H9 (cell line): ENCODE measurements at regions not wholly inside any gene's neighbourhood (a gene's known extent, or its start where the extent isn't known, plus 50 kb on each side); places are given as distances from the start of the nearest gene placed in this dataset.

ENCODE experiments used
- DNase-seq: peaks from one replicate; pipeline ENCODE4 v3.0.0-alpha.2; 2017
- H2AFZ ChIP-seq: one replicate; pipeline ENCODE4 v1.6.1; 2013; ENCODE audit warnings: mild to moderate bottlenecking, low read length, control low read depth, moderate library complexity
- H2AK5ac ChIP-seq: 2 replicates; pipeline ENCODE4 v1.6.1; 2013; ENCODE audit warnings: low read length, control low read depth, mixed read lengths; ENCODE audit not compliant: insufficient read length
- H2BK120ac ChIP-seq: one replicate; pipeline ENCODE4 v1.6.1; 2013; ENCODE audit warnings: low read depth, mild to moderate bottlenecking, low read length, control low read depth, inconsistent platforms; ENCODE audit not compliant: poor library complexity, severe bottlenecking
- H2BK12ac ChIP-seq: 2 replicates; pipeline ENCODE4 v1.6.1; 2013; ENCODE audit warnings: low read length, control low read depth, mixed read lengths, low read depth; ENCODE audit not compliant: insufficient read length
- H2BK15ac ChIP-seq: 2 replicates; pipeline ENCODE4 v1.6.1; 2013; ENCODE audit warnings: low read depth, low read length, control low read depth
- H2BK20ac ChIP-seq: one replicate; pipeline ENCODE4 v1.6.1; 2013; ENCODE audit warnings: low read depth, mild to moderate bottlenecking, low read length, control low read depth, inconsistent platforms; ENCODE audit not compliant: poor library complexity, severe bottlenecking
- H2BK5ac ChIP-seq: 2 replicates; pipeline ENCODE4 v1.6.1; 2013; ENCODE audit warnings: low read length, control low read depth, mixed read lengths; ENCODE audit not compliant: insufficient read length
- H3K14ac ChIP-seq: 2 replicates; pipeline ENCODE4 v1.6.1; 2013; ENCODE audit warnings: low read length, control low read depth; ENCODE audit not compliant: insufficient read depth
- H3K18ac ChIP-seq: 2 replicates; pipeline ENCODE4 v1.6.1; 2013; ENCODE audit warnings: low read depth, mild to moderate bottlenecking, mixed read lengths, low read length, control low read depth; ENCODE audit not compliant: insufficient read length
- H3K23ac ChIP-seq: 2 replicates; pipeline ENCODE4 v1.6.1; 2013; ENCODE audit warnings: low read length, control low read depth, mixed read lengths, low read depth; ENCODE audit not compliant: insufficient read length
- H3K23me2 ChIP-seq: 2 replicates; pipeline ENCODE4 v1.6.1; 2013; ENCODE audit warnings: low read depth, mild to moderate bottlenecking, mixed read lengths, low read length, control low read depth; ENCODE audit not compliant: insufficient read length, poor library complexity, severe bottlenecking
- H3K27ac ChIP-seq: 2 replicates; pipeline ENCODE4 v1.5.1; 2013; ENCODE audit warnings: low read length, control low read depth, mixed read lengths, low read depth; ENCODE audit not compliant: insufficient read length
- H3K27me3 ChIP-seq: 2 replicates; pipeline ENCODE4 v1.6.1; 2013; ENCODE audit warnings: low read length, control low read depth, inconsistent platforms; ENCODE audit not compliant: insufficient read depth
- H3K4ac ChIP-seq: 2 replicates; pipeline ENCODE4 v1.6.1; 2013; ENCODE audit warnings: low read depth, mild to moderate bottlenecking, control low read depth, inconsistent platforms, low read length, moderate library complexity
- H3K4me1 ChIP-seq: 2 replicates; pipeline ENCODE4 v1.6.1; 2013; ENCODE audit warnings: low read length, control low read depth, inconsistent platforms; ENCODE audit not compliant: insufficient read depth
- H3K4me2 ChIP-seq: 2 replicates; pipeline ENCODE4 v1.6.1; 2013; ENCODE audit warnings: low read length, control low read depth, mixed read lengths; ENCODE audit not compliant: insufficient read length, insufficient read depth
- H3K56ac ChIP-seq: 2 replicates; pipeline ENCODE4 v1.6.1; 2013; ENCODE audit warnings: low read depth, mild to moderate bottlenecking, mixed read lengths, low read length, control low read depth; ENCODE audit not compliant: insufficient read length
- H3K79me1 ChIP-seq: 2 replicates; pipeline ENCODE4 v1.6.1; 2013; ENCODE audit warnings: low read depth, mild to moderate bottlenecking, moderate library complexity, low read length, control low read depth, inconsistent platforms; ENCODE audit not compliant: insufficient read depth, poor library complexity, severe bottlenecking
- H3K79me2 ChIP-seq: 2 replicates; pipeline ENCODE4 v1.6.1; 2013; ENCODE audit warnings: low read length, control low read depth, inconsistent platforms; ENCODE audit not compliant: insufficient read depth
- H3K9ac ChIP-seq: 2 replicates; pipeline ENCODE4 v1.6.1; 2013; ENCODE audit warnings: low read length, control low read depth, mixed read lengths; ENCODE audit not compliant: insufficient read length; ENCODE audit errors: extremely low read depth
- H3K9me3 ChIP-seq: one replicate; pipeline ENCODE4 v1.6.1; 2013; ENCODE audit warnings: low read depth, low read length, inconsistent platforms; ENCODE audit not compliant: control insufficient read depth
- H3T11ph ChIP-seq: one replicate; pipeline ENCODE4 v1.6.1; 2013; ENCODE audit warnings: mild to moderate bottlenecking, low read length, control low read depth, inconsistent platforms
- H4K20me1 ChIP-seq: one replicate; pipeline ENCODE4 v1.6.1; 2013; ENCODE audit not compliant: control insufficient read depth, insufficient read length, insufficient read depth
- H4K5ac ChIP-seq: 2 replicates; pipeline ENCODE4 v1.6.1; 2013; ENCODE audit warnings: low read depth, mild to moderate bottlenecking, mixed read lengths, low read length, control low read depth; ENCODE audit not compliant: insufficient read length
- H4K8ac ChIP-seq: replicated peaks from 2 replicates; pipeline ENCODE4 v1.6.1; 2013; ENCODE audit warnings: low read length, control low read depth, mixed read lengths, low read depth; ENCODE audit not compliant: insufficient read length
- H4K91ac ChIP-seq: 2 replicates; pipeline ENCODE4 v1.6.1; 2013; ENCODE audit warnings: low read depth, mild to moderate bottlenecking, moderate library complexity, mixed read lengths, low read length, control low read depth; ENCODE audit not compliant: insufficient read length
- H3K27ac Mint-ChIP-seq, 3 experiments: 2 replicates in 2 of 3; 3 replicates in 1 of 3; pipeline ENCODE4 v1.8.0; 2020 to 2021; ENCODE audit warnings: mixed read lengths in 3 of 3, mild to moderate bottlenecking in 1 of 3, moderate library complexity in 1 of 3
- H3K27me3 Mint-ChIP-seq: 2 replicates; pipeline ENCODE4 v1.8.0; 2021; ENCODE audit warnings: low read depth, mild to moderate bottlenecking, moderate library complexity, mixed read lengths
- H3K36me3 Mint-ChIP-seq, 3 experiments: 2 replicates in 2 of 3; 3 replicates in 1 of 3; pipeline ENCODE4 v1.8.0; 2020 to 2021; ENCODE audit warnings: low read depth in 3 of 3, mixed read lengths in 3 of 3; ENCODE audit not compliant: insufficient read depth in 1 of 3
- H3K4me1 Mint-ChIP-seq, 2 experiments: 2 replicates each; pipeline ENCODE4 v1.8.0; 2020; ENCODE audit warnings: mixed read lengths in 2 of 2
- H3K4me3 Mint-ChIP-seq, 2 experiments: 2 replicates in 1 of 2; 3 replicates in 1 of 2; pipeline ENCODE4 v1.8.0; 2020 to 2021; ENCODE audit warnings: mild to moderate bottlenecking in 2 of 2, mixed read lengths in 2 of 2, moderate library complexity in 1 of 2
- H3K9me3 Mint-ChIP-seq, 2 experiments: 2 replicates in 1 of 2; 3 replicates in 1 of 2; pipeline ENCODE4 v1.8.0; 2020; ENCODE audit warnings: mild to moderate bottlenecking in 2 of 2, mixed read lengths in 2 of 2, moderate library complexity in 1 of 2
- CTCF ChIP-seq: fragments of 200-600 bp; sonication (generic); conservative IDR thresholded peaks from 3 replicates; pipeline ENCODE4 v1.8.0; 2021; ENCODE audit warnings: antibody characterized with exemption, mild to moderate bottlenecking
- WGBS: extraction: QIAGEN DNeasy Blood & Tissue Kit; methylation state at CpG from one replicate; pipeline ENCODE4 v1.1.7; 2013; ENCODE audit warnings: missing lambda C conversion rate, low lambda C conversion rate, mixed read lengths; ENCODE audit not compliant: insufficient read length; ENCODE audit errors: extremely low coverage; 5-methylcytosine and 5-hydroxymethylcytosine counted together

GRCh38 chr21:17088500-17088899 lies 424.3 kb upstream of the CXADR start:
- H2BK20ac ChIP-seq = no peak overlapping the region
- Mint-ChIP-seq H3K36me3 (peaks cover 0 to 5% (median 3%) of the 10 kb centered on the region in 3 experiments; a peak in 5 of 7 replicates), H3K4me1 (peaks cover 14 to 26% of the 10 kb centered on the region in 2 experiments), H3K27me3 (no peaks in the 10 kb centered on the region), H3K27ac (no peak overlapping the region), H3K9me3 (peaks cover 4 to 7% of the 10 kb centered on the region in 2 experiments; a peak in 3 of 5 replicates), H3K4me3 (no peak overlapping the region)
- no peak overlapping the region for H4K91ac ChIP-seq
- no peaks in the 10 kb centered on the region for H3K79me1 ChIP-seq
- DNase-seq = no peak
- H4K5ac ChIP-seq = no peak overlapping the region
- H3K4me1 ChIP-seq = no peaks in the 10 kb centered on the region
- no peak overlapping the region for H2AK5ac ChIP-seq
- no peak overlapping the region for H3T11ph ChIP-seq
- H3K18ac ChIP-seq = no peak overlapping the region
- H3K27ac ChIP-seq = no peak overlapping the region
- H2AFZ ChIP-seq = no peak overlapping the region
- H3K4ac ChIP-seq = no peak overlapping the region
- H4K20me1 ChIP-seq = no peaks in the 10 kb centered on the region
- no peak for TF ChIP-seq CTCF
- H3K9ac ChIP-seq = no peak overlapping the region
- no peak overlapping the region for H2BK120ac ChIP-seq
- no peak overlapping the region for H3K4me2 ChIP-seq
- H3K27me3 ChIP-seq = no peaks in the 10 kb centered on the region
- no peak overlapping the region for H3K14ac ChIP-seq
- H2BK12ac ChIP-seq = no peak overlapping the region
- no peaks in the 10 kb centered on the region for H3K9me3 ChIP-seq
- H2BK5ac ChIP-seq = no peak overlapping the region
- no peak overlapping the region for H4K8ac ChIP-seq
- H3K23ac ChIP-seq = no peak overlapping the region
- no peaks in the 10 kb centered on the region for H3K79me2 ChIP-seq
- H3K56ac ChIP-seq = no peak overlapping the region
- H2BK15ac ChIP-seq = no peak overlapping the region
- H3K23me2 ChIP-seq = no peaks in the 10 kb centered on the region
- WGBS = no CpG with 5 or more reads among the region's 4 CpGs
